ENCODE measurements at regions not wholly inside any gene's neighbourhood (a gene's known extent, or its start where the extent isn't known, plus 50 kb on each side); places are given as distances from the start of the nearest gene placed in this dataset.

- TF ChIP-seq CTCF (conservative IDR thresholded peaks at IDR 0.05), result no peak
- TF ChIP-seq ZFX (IDR thresholded peaks at IDR 0.05), result no peak
Measured at GRCh38 chr10:83955406-83955805, 183.9 kb upstream of the GHITM start.

Measured in C4-2B (cell line).